HG03095 (cell line): ENCODE measurements at regions not wholly inside any gene's neighbourhood (a gene's known extent, or its start where the extent isn't known, plus 50 kb on each side); places are given as distances from the start of the nearest gene placed in this dataset.

Source experiments
- ATAC-seq: cut with Tn5 transposase; IDR thresholded peaks from one replicate; pipeline ENCODE4 v1.9.1; 2021; ENCODE audit warnings: moderate library complexity; ENCODE audit not compliant: unreplicated experiment

GRCh38 chr2:64331849-64332699 is 121.9 kb upstream of the LGALSL start:
- no peak for ATAC-seq

- no peak for ATAC-seq
These were observed 117.8 kb upstream of the LGALSL start for GRCh38 chr2:64336171-64336570.

GRCh38 chr2:64337314-64337713 is 116.6 kb upstream of the LGALSL start:
- no peak for ATAC-seq

- ATAC-seq: no peak
These were observed 115.9 kb upstream of the LGALSL start for GRCh38 chr2:64338108-64338507.

GRCh38 chr2:64338910-64339500 is 115.0 kb upstream of the LGALSL start:
- ATAC-seq: no peak

GRCh38 chr2:64341461-64341860 is 112.5 kb upstream of the LGALSL start:
- ATAC-seq: no peak

GRCh38 chr2:64342195-64343099 is 111.5 kb upstream of the LGALSL start:
- ATAC-seq: no peak

GRCh38 chr2:64344999-64345576 is 108.9 kb upstream of the LGALSL start:
- no peak for ATAC-seq

GRCh38 chr2:64345998-64346397 is 108.0 kb upstream of the LGALSL start:
- ATAC-seq: no peak

- no peak for ATAC-seq
These were observed 105.4 kb upstream of the LGALSL start for GRCh38 chr2:64348386-64349130.

GRCh38 chr2:64349131-64349530 is 104.8 kb upstream of the LGALSL start:
- ATAC-seq: no peak

GRCh38 chr2:64350996-64351395 is 103.0 kb upstream of the LGALSL start:
- no peak for ATAC-seq

GRCh38 chr2:64352292-64352691 is 101.7 kb upstream of the LGALSL start:
- ATAC-seq: no peak

GRCh38 chr2:64354857-64355680 is 98.9 kb upstream of the LGALSL start:
- ATAC-seq: no peak

GRCh38 chr2:64356906-64357305 is 97.1 kb upstream of the LGALSL start:
- ATAC-seq: no peak

- ATAC-seq: peak; percentile 33
These were observed 94.6 kb upstream of the LGALSL start for GRCh38 chr2:64359171-64359891.

GRCh38 chr2:64359892-64360657 is 93.9 kb upstream of the LGALSL start:
- ATAC-seq: peak; percentile 88
